ENCODE measurements at regions not wholly inside any gene's neighbourhood (a gene's known extent, or its start where the extent isn't known, plus 50 kb on each side); places are given as distances from the start of the nearest gene placed in this dataset.

DNA sequence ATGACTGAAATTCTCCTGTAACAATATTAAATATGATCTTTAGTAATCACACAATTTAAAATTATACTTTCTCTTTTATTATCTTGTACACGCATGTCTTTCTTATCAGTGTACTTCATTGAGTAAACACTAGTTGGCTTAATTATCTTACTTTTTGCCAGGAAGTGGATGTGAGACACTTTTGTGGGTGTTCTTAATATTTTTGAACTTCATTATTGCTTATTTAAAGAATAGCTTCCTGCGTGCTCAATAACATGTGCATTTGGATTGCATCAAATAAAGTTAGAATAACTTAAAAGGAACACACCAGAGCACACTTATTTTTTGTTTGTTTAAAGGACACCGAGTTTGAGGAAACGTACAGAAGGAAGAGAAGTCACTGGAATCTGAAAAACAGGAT lies 128.5 kb upstream of the VEGFC start:
- ChIA-PET CTCF (no interaction called here), POLR2A (no interaction called here)
- Histone ChIP-seq H3K36me3 (ENCODE audit: control insufficient read depth in 4 of 4, insufficient read depth in 4 of 4, low read length in 3 of 4) (no peaks in the 10 kb centered on the region), H3K4me1 (ENCODE audit: control extremely low read depth in 1 of 4, control insufficient read depth in 4 of 4, insufficient read depth in 4 of 4, low read length in 3 of 4) (no peaks in the 10 kb centered on the region), H3K9me3 (ENCODE audit: control extremely low read depth in 1 of 5, control insufficient read depth in 4 of 5, insufficient read depth in 2 of 5, low read depth in 1 of 5, low read length in 4 of 5) (no peaks in the 10 kb centered on the region), H3K4me3 (ENCODE audit: control insufficient read depth in 1 of 7, extremely low read depth in 1 of 7, insufficient read depth in 4 of 7, low read depth in 2 of 7, low read length in 6 of 7) (no peak overlapping the region), H3K27ac (ENCODE audit: insufficient read depth in 1 of 2, low read depth in 1 of 2, low read length in 2 of 2, poor library complexity in 1 of 2, severe bottlenecking in 2 of 2) (no peak overlapping the region), H3K27me3 (replicated peaks in 2 of 5; ENCODE audit: control insufficient read depth in 4 of 5, insufficient read depth in 5 of 5, low read length in 4 of 5) (no peaks in the 10 kb centered on the region)
- no peak for DNase-seq
- WGBS (ENCODE audit: insufficient coverage) = 100% methylated on average over 1 of the region's 4 CpGs

GRCh38 chr4:176924238-176924637 lies 131.5 kb upstream of the VEGFC start:
- no peak for DNase-seq
- H3K27me3 ChIP-seq (replicated peaks in 2 of 5; ENCODE audit: control insufficient read depth in 4 of 5, insufficient read depth in 5 of 5, low read length in 4 of 5) = no peaks in the 10 kb centered on the region
- H3K27ac ChIP-seq (ENCODE audit: insufficient read depth in 1 of 2, low read depth in 1 of 2, low read length in 2 of 2, poor library complexity in 1 of 2, severe bottlenecking in 2 of 2) = no peak overlapping the region
- ChIA-PET CTCF (no interaction called here), POLR2A (no interaction called here)
- no peaks in the 10 kb centered on the region for H3K9me3 ChIP-seq (ENCODE audit: control extremely low read depth in 1 of 5, control insufficient read depth in 4 of 5, insufficient read depth in 2 of 5, low read depth in 1 of 5, low read length in 4 of 5)
- H3K36me3 ChIP-seq (ENCODE audit: control insufficient read depth in 4 of 4, insufficient read depth in 4 of 4, low read length in 3 of 4) = no peaks in the 10 kb centered on the region
- WGBS (ENCODE audit: insufficient coverage) = no CpG with 5 or more reads among the region's 4 CpGs
- H3K4me1 ChIP-seq (ENCODE audit: control extremely low read depth in 1 of 4, control insufficient read depth in 4 of 4, insufficient read depth in 4 of 4, low read length in 3 of 4) = no peaks in the 10 kb centered on the region
- no peak overlapping the region for H3K4me3 ChIP-seq (ENCODE audit: control insufficient read depth in 1 of 7, extremely low read depth in 1 of 7, insufficient read depth in 4 of 7, low read depth in 2 of 7, low read length in 6 of 7)

DNA sequence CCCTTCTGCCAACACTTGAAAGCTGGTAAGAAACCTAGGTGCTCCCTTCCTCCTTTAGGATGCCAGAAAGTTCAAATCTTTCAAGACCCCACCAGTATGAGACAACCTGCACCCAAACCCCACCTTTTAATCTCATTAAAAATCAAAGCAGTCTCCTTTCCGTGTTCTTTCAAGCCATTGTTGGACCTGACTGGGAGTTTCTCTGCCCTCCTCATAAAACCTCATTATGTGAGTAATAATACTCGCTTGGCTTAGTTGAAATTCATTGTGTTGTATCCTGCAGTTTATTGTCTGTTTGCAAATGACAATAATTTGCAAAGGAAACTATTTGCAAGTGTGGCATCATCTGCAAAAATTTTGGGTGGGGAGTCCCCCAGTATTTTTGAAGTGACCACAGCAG lies 133.2 kb upstream of the VEGFC start:
- WGBS (ENCODE audit: insufficient coverage) = 71% methylated on average over 2 of the region's 2 CpGs
- no peak for DNase-seq
- H3K27ac ChIP-seq (ENCODE audit: insufficient read depth in 1 of 2, low read depth in 1 of 2, low read length in 2 of 2, poor library complexity in 1 of 2, severe bottlenecking in 2 of 2) = no peak overlapping the region
- no peaks in the 10 kb centered on the region for H3K36me3 ChIP-seq (ENCODE audit: control insufficient read depth in 4 of 4, insufficient read depth in 4 of 4, low read length in 3 of 4)
- ChIA-PET POLR2A (no interaction called here), CTCF (no interaction called here)
- no peaks in the 10 kb centered on the region for H3K4me1 ChIP-seq (ENCODE audit: control extremely low read depth in 1 of 4, control insufficient read depth in 4 of 4, insufficient read depth in 4 of 4, low read length in 3 of 4)
- H3K9me3 ChIP-seq (ENCODE audit: control extremely low read depth in 1 of 5, control insufficient read depth in 4 of 5, insufficient read depth in 2 of 5, low read depth in 1 of 5, low read length in 4 of 5) = no peaks in the 10 kb centered on the region
- H3K27me3 ChIP-seq (replicated peaks in 2 of 5; ENCODE audit: control insufficient read depth in 4 of 5, insufficient read depth in 5 of 5, low read length in 4 of 5) = no peaks in the 10 kb centered on the region
- H3K4me3 ChIP-seq (ENCODE audit: control insufficient read depth in 1 of 7, extremely low read depth in 1 of 7, insufficient read depth in 4 of 7, low read depth in 2 of 7, low read length in 6 of 7) = no peak overlapping the region

- Histone ChIP-seq H3K9me3 (ENCODE audit: control extremely low read depth in 1 of 5, control insufficient read depth in 4 of 5, insufficient read depth in 2 of 5, low read depth in 1 of 5, low read length in 4 of 5) (no peaks in the 10 kb centered on the region), H3K36me3 (ENCODE audit: control insufficient read depth in 4 of 4, insufficient read depth in 4 of 4, low read length in 3 of 4) (no peaks in the 10 kb centered on the region), H3K27me3 (replicated peaks in 2 of 5; ENCODE audit: control insufficient read depth in 4 of 5, insufficient read depth in 5 of 5, low read length in 4 of 5) (no peaks in the 10 kb centered on the region), H3K4me3 (ENCODE audit: control insufficient read depth in 1 of 7, extremely low read depth in 1 of 7, insufficient read depth in 4 of 7, low read depth in 2 of 7, low read length in 6 of 7) (no peak overlapping the region), H3K27ac (ENCODE audit: insufficient read depth in 1 of 2, low read depth in 1 of 2, low read length in 2 of 2, poor library complexity in 1 of 2, severe bottlenecking in 2 of 2) (no peak overlapping the region), H3K4me1 (ENCODE audit: control extremely low read depth in 1 of 4, control insufficient read depth in 4 of 4, insufficient read depth in 4 of 4, low read length in 3 of 4) (no peaks in the 10 kb centered on the region)
- WGBS (ENCODE audit: insufficient coverage) = no CpG with 5 or more reads among the region's 1 CpG
- no peak for DNase-seq
- POLR2A ChIA-PET = no interaction called here
- CTCF ChIA-PET = no interaction called here
Observed at GRCh38 chr4:176927117-176927516, 134.4 kb upstream of the VEGFC start.

- POLR2A ChIA-PET = no interaction called here
- H3K27me3 ChIP-seq (replicated peaks in 2 of 5; ENCODE audit: control insufficient read depth in 4 of 5, insufficient read depth in 5 of 5, low read length in 4 of 5) = no peaks in the 10 kb centered on the region
- no peaks in the 10 kb centered on the region for H3K36me3 ChIP-seq (ENCODE audit: control insufficient read depth in 4 of 4, insufficient read depth in 4 of 4, low read length in 3 of 4)
- H3K4me1 ChIP-seq (ENCODE audit: control extremely low read depth in 1 of 4, control insufficient read depth in 4 of 4, insufficient read depth in 4 of 4, low read length in 3 of 4) = no peaks in the 10 kb centered on the region
- no peaks in the 10 kb centered on the region for H3K9me3 ChIP-seq (ENCODE audit: control extremely low read depth in 1 of 5, control insufficient read depth in 4 of 5, insufficient read depth in 2 of 5, low read depth in 1 of 5, low read length in 4 of 5)
- CTCF ChIA-PET = no interaction called here
- DNase-seq = no peak
- H3K4me3 ChIP-seq (ENCODE audit: control insufficient read depth in 1 of 7, extremely low read depth in 1 of 7, insufficient read depth in 4 of 7, low read depth in 2 of 7, low read length in 6 of 7) = no peak overlapping the region
- WGBS (ENCODE audit: insufficient coverage) = no CpG with 5 or more reads among the region's 2 CpGs
- no peak overlapping the region for H3K27ac ChIP-seq (ENCODE audit: insufficient read depth in 1 of 2, low read depth in 1 of 2, low read length in 2 of 2, poor library complexity in 1 of 2, severe bottlenecking in 2 of 2)
Observed at GRCh38 chr4:176927664-176928063, 134.9 kb upstream of the VEGFC start.

GRCh38 chr4:176939445-176939844 lies 146.7 kb upstream of the VEGFC start:
- H3K27me3 ChIP-seq (replicated peaks in 2 of 5; ENCODE audit: control insufficient read depth in 4 of 5, insufficient read depth in 5 of 5, low read length in 4 of 5) = no peaks in the 10 kb centered on the region
- DNase-seq = no peak
- no peak overlapping the region for H3K27ac ChIP-seq (ENCODE audit: insufficient read depth in 1 of 2, low read depth in 1 of 2, low read length in 2 of 2, poor library complexity in 1 of 2, severe bottlenecking in 2 of 2)
- H3K4me1 ChIP-seq (ENCODE audit: control extremely low read depth in 1 of 4, control insufficient read depth in 4 of 4, insufficient read depth in 4 of 4, low read length in 3 of 4) = no peaks in the 10 kb centered on the region
- H3K4me3 ChIP-seq (ENCODE audit: control insufficient read depth in 1 of 7, extremely low read depth in 1 of 7, insufficient read depth in 4 of 7, low read depth in 2 of 7, low read length in 6 of 7) = no peak overlapping the region
- H3K9me3 ChIP-seq (ENCODE audit: control extremely low read depth in 1 of 5, control insufficient read depth in 4 of 5, insufficient read depth in 2 of 5, low read depth in 1 of 5, low read length in 4 of 5) = no peaks in the 10 kb centered on the region
- ChIA-PET CTCF (no interaction called here), POLR2A (no interaction called here)
- H3K36me3 ChIP-seq (ENCODE audit: control insufficient read depth in 4 of 4, insufficient read depth in 4 of 4, low read length in 3 of 4) = no peaks in the 10 kb centered on the region
- 60% methylated on average over 2 of the region's 4 CpGs for WGBS (ENCODE audit: insufficient coverage)

DNA sequence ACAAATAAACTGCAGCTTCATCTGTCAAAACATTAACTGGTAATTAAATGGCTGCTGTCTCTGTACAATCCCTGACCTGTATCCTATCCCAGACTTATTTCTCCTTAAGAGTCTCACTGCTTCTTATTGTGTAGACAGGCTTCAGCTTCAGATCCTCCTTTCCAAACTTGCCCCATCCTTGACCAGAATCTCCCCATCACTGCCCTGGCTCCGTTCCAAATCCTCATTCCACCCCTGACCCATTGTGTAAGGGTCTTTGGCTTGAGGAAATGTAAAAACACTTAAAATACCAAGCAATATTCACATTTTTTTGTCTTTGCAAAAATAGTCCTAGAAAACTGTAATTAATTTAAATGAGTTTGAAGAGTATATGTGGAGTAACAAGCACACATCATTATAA lies 152.6 kb upstream of the VEGFC start:
- Histone ChIP-seq H3K27me3 (replicated peaks in 2 of 5; ENCODE audit: control insufficient read depth in 4 of 5, insufficient read depth in 5 of 5, low read length in 4 of 5) (no peaks in the 10 kb centered on the region), H3K9me3 (ENCODE audit: control extremely low read depth in 1 of 5, control insufficient read depth in 4 of 5, insufficient read depth in 2 of 5, low read depth in 1 of 5, low read length in 4 of 5) (no peaks in the 10 kb centered on the region), H3K4me1 (ENCODE audit: control extremely low read depth in 1 of 4, control insufficient read depth in 4 of 4, insufficient read depth in 4 of 4, low read length in 3 of 4) (no peaks in the 10 kb centered on the region), H3K4me3 (ENCODE audit: control insufficient read depth in 1 of 7, extremely low read depth in 1 of 7, insufficient read depth in 4 of 7, low read depth in 2 of 7, low read length in 6 of 7) (no peak overlapping the region), H3K36me3 (ENCODE audit: control insufficient read depth in 4 of 4, insufficient read depth in 4 of 4, low read length in 3 of 4) (no peaks in the 10 kb centered on the region), H3K27ac (ENCODE audit: insufficient read depth in 1 of 2, low read depth in 1 of 2, low read length in 2 of 2, poor library complexity in 1 of 2, severe bottlenecking in 2 of 2) (no peak overlapping the region)
- no peak for DNase-seq
- POLR2A ChIA-PET = no interaction called here
- no CpG with 5 or more reads among the region's 1 CpG for WGBS (ENCODE audit: insufficient coverage)
- CTCF ChIA-PET = no interaction called here

GRCh38 chr4:176949029-176949428 lies 156.3 kb upstream of the VEGFC start:
- no peaks in the 10 kb centered on the region for H3K27me3 ChIP-seq (replicated peaks in 2 of 5; ENCODE audit: control insufficient read depth in 4 of 5, insufficient read depth in 5 of 5, low read length in 4 of 5)
- ChIA-PET CTCF (no interaction called here), POLR2A (no interaction called here)
- H3K9me3 ChIP-seq (ENCODE audit: control extremely low read depth in 1 of 5, control insufficient read depth in 4 of 5, insufficient read depth in 2 of 5, low read depth in 1 of 5, low read length in 4 of 5) = no peaks in the 10 kb centered on the region
- H3K36me3 ChIP-seq (ENCODE audit: control insufficient read depth in 4 of 4, insufficient read depth in 4 of 4, low read length in 3 of 4) = no peaks in the 10 kb centered on the region
- H3K27ac ChIP-seq (ENCODE audit: insufficient read depth in 1 of 2, low read depth in 1 of 2, low read length in 2 of 2, poor library complexity in 1 of 2, severe bottlenecking in 2 of 2) = no peak overlapping the region
- WGBS (ENCODE audit: insufficient coverage) = 100% methylated on average over 3 of the region's 5 CpGs
- no peak for DNase-seq
- H3K4me1 ChIP-seq (ENCODE audit: control extremely low read depth in 1 of 4, control insufficient read depth in 4 of 4, insufficient read depth in 4 of 4, low read length in 3 of 4) = no peaks in the 10 kb centered on the region
- no peak overlapping the region for H3K4me3 ChIP-seq (ENCODE audit: control insufficient read depth in 1 of 7, extremely low read depth in 1 of 7, insufficient read depth in 4 of 7, low read depth in 2 of 7, low read length in 6 of 7)

Data from common myeloid progenitor, CD34-positive (primary cell).